NCI-H1092 (cell line): ENCODE measurements at regions not wholly inside any gene's neighbourhood (a gene's known extent, or its start where the extent isn't known, plus 50 kb on each side); places are given as distances from the start of the nearest gene placed in this dataset.

ENCODE experiments used
- DNase-seq: peaks from one replicate; lab custom pipeline; 2025; lab: John Stamatoyannopoulos, UW

GRCh38 chr11:43575913-43576310 is 104.6 kb upstream of the HSD17B12 start:
- DNase-seq, result no peak

GRCh38 chr11:43576320-43576802 is 104.2 kb upstream of the HSD17B12 start:
- DNase-seq, result no peak

GRCh38 chr11:43576803-43577521 is 103.6 kb upstream of the HSD17B12 start:
- no peak for DNase-seq

- DNase-seq, result no peak
Measured at GRCh38 chr11:43577566-43578264, 102.8 kb upstream of the HSD17B12 start.

GRCh38 chr11:43578346-43579170 is 102.0 kb upstream of the HSD17B12 start:
- no peak for DNase-seq

GRCh38 chr11:43579171-43579918 is 101.2 kb upstream of the HSD17B12 start:
- no peak for DNase-seq

- no peak for DNase-seq
Measured at GRCh38 chr11:43579919-43580276, 100.6 kb upstream of the HSD17B12 start.

- no peak for DNase-seq
Measured at GRCh38 chr11:43580735-43581369, 99.7 kb upstream of the HSD17B12 start.

- DNase-seq, result no peak
Measured at GRCh38 chr11:43581370-43582023, 99.0 kb upstream of the HSD17B12 start.

GRCh38 chr11:43582024-43582862 is 98.3 kb upstream of the HSD17B12 start:
- DNase-seq, result no peak

- no peak for DNase-seq
Measured at GRCh38 chr11:43582863-43583462, 97.6 kb upstream of the HSD17B12 start.

GRCh38 chr11:43583548-43583947 is 97.0 kb upstream of the HSD17B12 start:
- DNase-seq, result no peak

GRCh38 chr11:43585877-43586608 is 94.5 kb upstream of the HSD17B12 start:
- no peak for DNase-seq

- DNase-seq, result no peak
Measured at GRCh38 chr11:43589601-43590250, 90.8 kb upstream of the HSD17B12 start.

- DNase-seq, result no peak
Measured at GRCh38 chr11:43601511-43601910, 79.0 kb upstream of the HSD17B12 start.

- DNase-seq, result no peak
Measured at GRCh38 chr11:43602670-43603069, 77.9 kb upstream of the HSD17B12 start.

- no peak for DNase-seq
Measured at GRCh38 chr11:43614214-43614613, 66.3 kb upstream of the HSD17B12 start.

GRCh38 chr11:43619863-43620505 is 60.6 kb upstream of the HSD17B12 start:
- DNase-seq, result no peak
